Urothelium cell line (cell line): ENCODE measurements at regions not wholly inside any gene's neighbourhood (a gene's known extent, or its start where the extent isn't known, plus 50 kb on each side); places are given as distances from the start of the nearest gene placed in this dataset.

Experiments
- DNase-seq: peaks from one replicate; pipeline ENCODE4 v3.0.0; 2011; ENCODE audit warnings: low spot score, mixed read lengths
- FAIRE-seq: peaks from 2 replicates; lab custom pipeline; 2011; peaks lifted over from hg19 to GRCh38; lab: Jason Lieb, UNC

- DNase-seq (no peak), FAIRE-seq (no peak)
These were observed 313.8 kb downstream of the C16orf95 start for GRCh38 chr16:87003414-87003755.

DNA sequence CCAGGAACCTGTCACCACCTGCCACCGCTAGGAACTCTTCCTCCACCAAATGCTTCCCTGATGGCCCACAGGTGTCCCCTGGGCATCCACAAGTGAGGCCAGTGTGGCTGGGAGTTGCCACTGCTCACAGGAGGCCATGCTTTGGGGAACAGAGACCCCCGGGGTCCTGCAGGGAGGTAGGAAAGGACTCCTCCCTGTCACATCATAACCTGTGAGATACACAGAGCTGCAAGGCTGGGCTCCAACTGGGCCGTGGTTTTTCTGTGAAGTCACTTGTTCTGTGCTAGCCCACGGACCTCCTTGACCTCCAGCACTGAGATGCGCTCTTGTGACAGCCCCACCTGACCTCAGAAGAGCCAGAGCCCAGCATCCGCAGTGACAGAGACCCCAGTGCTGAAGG is 311.2 kb downstream of the C16orf95 start:
- DNase-seq = no peak
- no peak for FAIRE-seq

DNA sequence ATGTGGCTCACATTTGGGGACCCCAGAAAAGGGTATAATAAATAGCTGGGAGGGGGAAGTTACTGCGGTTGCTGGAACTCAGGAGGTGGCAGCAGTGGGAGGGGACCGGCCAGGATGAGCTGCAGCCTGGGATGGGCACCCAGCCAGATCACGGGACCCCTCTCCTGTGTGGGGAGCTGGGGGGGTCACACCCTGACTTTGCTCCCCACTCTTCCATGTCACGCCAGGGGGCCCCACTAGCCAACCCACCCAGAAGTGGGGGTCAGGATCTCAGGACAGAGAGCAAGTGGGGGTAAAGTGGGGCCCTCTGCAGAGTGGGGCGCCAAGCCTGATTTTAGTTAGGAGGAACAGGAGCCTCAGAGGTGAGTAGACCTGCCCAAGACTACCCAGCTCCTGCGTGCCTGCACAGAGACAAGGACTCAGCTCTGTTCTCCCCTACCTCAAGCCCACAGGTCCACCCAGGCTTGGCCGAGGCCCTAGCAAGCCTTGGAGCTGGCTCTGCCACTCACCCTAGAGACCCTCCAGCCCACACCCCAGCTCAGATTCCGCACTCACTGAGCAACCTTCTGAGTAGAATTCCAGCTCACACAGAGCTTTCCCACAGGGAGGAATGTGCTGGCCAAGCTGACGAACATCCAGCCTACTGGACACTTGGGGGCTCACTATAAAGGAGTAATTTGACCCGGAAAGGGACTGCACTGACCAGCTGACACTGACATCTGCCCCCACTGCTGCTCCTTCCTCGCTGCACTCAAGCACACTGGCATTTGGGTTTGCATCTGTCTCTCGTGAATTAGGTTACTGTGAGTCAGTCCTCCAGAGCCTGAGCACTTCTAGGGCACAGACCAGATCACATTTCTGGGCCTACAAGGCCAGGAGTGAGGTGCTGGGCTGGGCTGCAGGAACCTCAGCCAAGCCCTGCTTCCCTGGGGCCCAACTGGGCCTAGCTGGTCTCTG is 310.1 kb downstream of the C16orf95 start:
- FAIRE-seq = no peak

DNA sequence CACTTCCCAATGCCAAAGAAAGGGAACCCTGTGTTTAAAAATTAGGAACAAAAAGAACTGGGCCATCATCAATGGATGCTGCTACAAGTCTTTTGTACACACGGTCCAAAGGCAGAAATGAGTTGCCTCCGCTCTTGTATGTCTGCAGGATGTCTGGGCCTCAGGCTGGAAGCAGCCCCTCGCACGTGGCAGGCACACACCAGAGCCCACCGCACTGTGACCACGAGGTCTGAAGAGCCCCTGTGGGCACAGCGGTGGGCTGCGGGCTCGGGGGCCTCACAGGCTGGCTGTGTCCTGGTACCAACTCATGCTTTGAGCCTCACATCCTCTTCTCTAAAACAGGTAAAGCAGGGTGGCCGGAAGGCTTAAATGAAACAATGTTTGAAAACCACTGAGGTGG is 309.3 kb downstream of the C16orf95 start:
- FAIRE-seq (no peak), DNase-seq (no peak)

More for the DNA sequence above, 310.1 kb downstream of the C16orf95 start:
- DNase-seq = no peak

- FAIRE-seq (no peak), DNase-seq (no peak)
These were observed 308.5 kb downstream of the C16orf95 start for GRCh38 chr16:87008664-87009063.

DNA sequence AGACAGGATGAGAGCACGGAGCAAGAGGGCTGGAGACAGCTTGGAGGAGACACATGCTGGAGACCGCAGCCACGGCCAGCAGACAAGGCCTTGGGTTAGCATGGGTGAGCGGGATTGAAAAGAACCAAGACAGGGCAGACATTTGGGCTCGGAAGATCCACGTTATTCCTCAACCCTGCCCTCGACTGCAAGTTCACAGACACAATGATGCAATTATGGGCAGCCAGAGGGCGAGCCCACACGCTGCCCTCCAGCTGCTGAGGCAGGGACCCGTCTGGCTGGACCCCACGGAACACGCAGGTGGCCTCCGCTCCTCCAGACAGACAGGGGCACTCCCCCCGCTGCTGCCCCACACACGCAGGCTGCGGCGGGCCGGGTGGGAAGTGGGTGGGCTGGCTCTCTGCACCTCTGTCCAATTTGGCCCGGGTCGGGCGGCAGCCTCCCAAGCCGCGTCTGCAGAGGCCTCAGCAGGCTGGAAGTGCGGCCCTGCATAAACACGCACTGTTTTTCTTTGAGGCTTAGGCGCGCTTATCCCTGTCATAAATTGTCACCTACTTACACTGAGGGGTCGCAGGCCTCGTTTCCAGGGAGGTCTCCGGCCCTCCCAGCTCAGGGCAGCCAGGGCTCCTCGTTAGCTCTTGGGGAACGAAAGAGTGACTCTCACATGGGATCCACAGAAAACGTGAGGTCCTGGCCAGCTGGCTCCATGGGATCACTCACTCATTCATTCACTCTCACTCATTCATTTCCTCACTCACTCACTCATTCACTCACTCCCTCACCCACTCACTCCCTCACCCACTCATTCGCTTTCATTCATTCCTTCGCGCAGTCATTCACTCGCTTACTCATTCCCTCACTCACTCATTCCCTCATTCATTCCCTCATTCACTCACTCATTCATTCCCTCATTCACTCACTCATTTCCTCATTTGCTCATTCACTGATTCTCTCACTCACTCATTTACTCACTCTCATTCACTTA is 303.9 kb downstream of the C16orf95 start:
- no peak for DNase-seq
- no peak for FAIRE-seq

DNA sequence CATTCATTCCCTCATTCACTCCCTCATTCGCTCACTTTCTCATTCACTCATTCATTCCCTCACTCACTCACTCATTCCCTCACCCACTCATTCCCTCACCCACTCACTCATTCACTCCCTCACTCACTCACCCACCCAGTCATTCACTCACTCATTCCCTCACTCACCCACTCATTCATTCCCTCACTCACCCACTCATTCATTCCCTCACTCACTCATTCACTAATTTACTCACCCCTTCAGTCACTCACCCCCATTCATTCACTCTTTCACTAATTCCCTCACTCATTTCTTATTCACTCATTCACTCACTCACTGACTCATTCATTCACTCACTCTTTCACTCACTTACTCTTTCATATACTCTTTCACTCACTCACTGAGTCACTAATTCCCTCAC is 303.1 kb downstream of the C16orf95 start:
- DNase-seq = no peak
- no peak for FAIRE-seq

GRCh38 chr16:87015021-87015420 is 302.2 kb downstream of the C16orf95 start:
- FAIRE-seq (peak; percentile 32), DNase-seq (no peak)

GRCh38 chr16:87016046-87017035 is 300.9 kb downstream of the C16orf95 start:
- FAIRE-seq (no peak), DNase-seq (no peak)

- DNase-seq (peak; percentile 87), FAIRE-seq (peak; percentile 52)
These were observed 299.7 kb downstream of the C16orf95 start for GRCh38 chr16:87017371-87018012.

- no peak for FAIRE-seq
- no peak for DNase-seq
These were observed 291.5 kb downstream of the C16orf95 start for GRCh38 chr16:87025676-87026075.

- no peak for FAIRE-seq
- DNase-seq = no peak
These were observed 290.1 kb downstream of the C16orf95 start for GRCh38 chr16:87027056-87027616.

DNA sequence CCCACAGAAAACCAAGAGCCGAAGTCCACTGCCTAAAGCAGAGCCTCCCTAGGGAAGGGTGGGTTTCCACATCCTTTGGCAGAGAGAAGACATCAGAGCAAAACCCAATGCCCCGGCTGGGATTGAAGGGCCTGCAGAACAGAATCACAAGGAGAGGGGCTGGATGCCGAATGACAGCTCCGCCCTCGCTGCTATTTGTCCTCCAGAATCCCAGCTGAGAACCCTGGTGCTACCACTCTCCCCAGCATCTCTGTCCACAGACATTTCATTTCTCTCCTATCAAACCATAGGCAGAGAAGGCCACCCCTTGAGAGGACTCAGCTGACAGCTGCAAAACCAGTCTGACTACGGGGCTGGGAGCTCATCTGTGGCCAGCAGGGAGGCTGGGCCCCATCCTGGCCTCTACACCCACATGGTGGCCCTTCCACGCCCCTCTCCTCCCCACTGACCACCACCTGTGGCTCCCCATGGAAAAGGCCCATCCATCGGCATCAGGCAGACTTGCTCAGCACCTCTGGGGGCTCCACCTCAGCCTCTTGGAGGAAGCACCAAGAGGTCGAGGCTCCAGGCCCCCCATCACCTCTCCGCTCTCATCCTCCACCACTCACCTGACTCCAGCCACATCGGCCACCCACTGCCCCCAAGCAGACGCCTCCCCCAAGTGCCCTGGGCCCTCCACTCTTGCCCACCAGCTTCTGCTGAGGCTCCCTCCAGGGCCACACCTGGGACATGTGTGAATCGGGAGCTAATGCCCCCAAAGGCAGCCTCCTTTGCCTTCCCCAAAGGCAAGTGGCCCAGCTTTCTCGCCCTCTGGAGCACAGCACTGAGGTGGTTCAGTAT is 288.5 kb downstream of the C16orf95 start:
- DNase-seq (no peak), FAIRE-seq (no peak)

DNA sequence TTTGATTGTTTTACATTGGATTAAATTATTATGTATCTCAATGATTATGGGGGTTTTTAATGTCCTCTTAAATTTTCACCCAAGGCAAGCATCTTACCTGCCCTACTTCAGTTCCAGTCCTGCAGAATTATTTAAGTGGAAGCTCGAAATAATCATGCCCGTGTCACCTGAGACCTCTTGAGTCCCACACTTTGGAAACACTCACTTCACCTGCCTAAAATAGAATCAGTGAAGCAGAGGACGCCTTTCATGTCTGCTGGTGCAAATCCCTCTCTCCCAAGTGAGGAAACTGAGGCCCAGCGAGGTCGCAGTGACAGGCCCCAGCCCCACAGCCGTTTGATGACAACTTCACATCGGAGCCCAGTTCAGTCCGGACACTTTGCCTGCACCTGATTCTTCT is 284.6 kb downstream of the C16orf95 start:
- DNase-seq = no peak
- no peak for FAIRE-seq

DNA sequence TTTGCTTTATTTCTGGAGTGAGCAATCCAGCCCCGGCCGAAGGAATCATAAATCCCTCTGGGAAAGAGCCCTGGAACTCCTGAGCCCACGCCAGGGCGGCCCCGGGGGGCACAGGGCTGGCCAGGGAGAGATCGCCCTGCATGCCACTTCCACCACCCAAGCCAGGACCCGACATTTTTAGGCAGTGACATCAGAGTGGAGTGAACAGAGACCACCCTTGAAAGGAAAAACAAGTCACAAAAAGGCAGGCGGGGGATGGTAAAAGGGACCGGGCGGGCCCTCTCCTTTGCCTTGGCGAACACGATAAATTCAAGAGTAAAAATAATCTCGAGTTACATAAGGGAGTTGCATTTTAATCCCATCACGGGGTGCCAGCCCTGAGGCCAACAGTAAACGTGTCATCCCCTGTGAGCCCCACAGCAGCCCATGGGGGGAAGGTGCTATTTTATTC is 284.1 kb downstream of the C16orf95 start:
- FAIRE-seq (no peak), DNase-seq (no peak)

- FAIRE-seq = no peak
These were observed 283.5 kb downstream of the C16orf95 start for GRCh38 chr16:87033541-87034300.

DNA sequence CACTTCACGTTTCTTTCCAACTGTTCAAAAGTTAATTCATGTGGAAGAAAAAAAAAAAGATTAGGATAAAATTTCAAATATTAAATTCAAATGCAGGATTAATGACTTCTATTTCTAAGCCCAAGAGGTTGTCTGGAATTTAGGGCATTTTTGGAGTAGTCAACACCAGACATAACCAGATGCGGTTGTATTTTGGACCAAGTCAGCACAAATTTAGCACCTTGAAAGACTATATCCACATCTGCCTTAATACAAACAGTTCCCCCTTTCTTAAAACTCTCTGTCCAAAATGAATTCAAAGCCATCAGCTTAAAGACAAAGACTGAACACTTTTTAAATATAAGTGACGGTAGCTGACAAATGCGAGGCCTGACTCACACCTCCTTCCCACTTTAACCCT is 282.9 kb downstream of the C16orf95 start:
- no peak for DNase-seq
- no peak for FAIRE-seq

More at GRCh38 chr16:87033541-87034300, 283.5 kb downstream of the C16orf95 start:
- no peak for DNase-seq

DNA sequence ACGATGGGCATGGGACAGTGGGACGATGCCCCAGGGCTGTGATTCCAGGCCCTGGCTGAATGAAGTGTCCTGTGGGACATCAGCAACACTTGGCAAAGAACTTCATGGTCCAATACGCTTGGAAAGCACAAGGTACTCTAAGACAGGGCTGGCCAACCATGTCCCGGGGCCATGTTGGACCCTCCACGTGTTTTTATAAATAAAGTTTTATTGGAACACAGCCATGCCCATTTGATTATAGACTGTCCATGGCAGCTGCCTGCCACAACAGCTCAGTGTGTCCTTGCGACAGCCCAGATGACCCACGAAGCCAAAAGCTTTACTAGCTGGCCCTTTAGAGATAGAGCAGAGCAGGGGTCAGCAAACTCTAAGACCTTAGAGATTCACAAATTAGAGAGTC is 282.1 kb downstream of the C16orf95 start:
- no peak for DNase-seq
- FAIRE-seq = no peak
